Hepatocyte (in vitro differentiated cells): ENCODE measurements at regions not wholly inside any gene's neighbourhood (a gene's known extent, or its start where the extent isn't known, plus 50 kb on each side); places are given as distances from the start of the nearest gene placed in this dataset.
A peak's percentile ranks its signal among the peaks of the same experiment; 100 is the strongest.

Experiments
- DNase-seq: peaks from one replicate; pipeline ENCODE4 v3.0.0-alpha.2; 2016; ENCODE audit warnings: low spot score
- H2AFZ ChIP-seq: fragments of 200-600 bp; sonication (generic); 2 replicates; pipeline ENCODE4 v1.6.0; 2016; ENCODE audit warnings: antibody characterized with exemption, mild to moderate bottlenecking
- H3K27ac ChIP-seq: fragments of 200-600 bp; sonication (generic); 2 replicates; pipeline ENCODE4 v1.5.1; 2016; ENCODE audit warnings: mild to moderate bottlenecking
- H3K27me3 ChIP-seq: fragments of 200-600 bp; sonication (generic); 2 replicates; pipeline ENCODE4 v1.6.1; 2016
- H3K36me3 ChIP-seq: fragments of 200-600 bp; sonication (generic); replicated peaks from 2 replicates; pipeline ENCODE4 v1.5.1; 2016; ENCODE audit warnings: low read depth; ENCODE audit not compliant: insufficient read depth
- H3K4me1 ChIP-seq: fragments of 200-600 bp; sonication (generic); 2 replicates; pipeline ENCODE4 v1.5.1; 2016; ENCODE audit warnings: mild to moderate bottlenecking, moderate library complexity; ENCODE audit not compliant: insufficient read depth
- H3K4me2 ChIP-seq: fragments of 200-600 bp; sonication (generic); 2 replicates; pipeline ENCODE4 v1.6.0; 2016
- H3K4me3 ChIP-seq: fragments of 200-600 bp; sonication (generic); 2 replicates; pipeline ENCODE4 v1.5.1; 2016; ENCODE audit warnings: mild to moderate bottlenecking
- H3K79me2 ChIP-seq: fragments of 200-600 bp; sonication (generic); 2 replicates; pipeline ENCODE4 v1.6.0; 2017; ENCODE audit warnings: mild to moderate bottlenecking
- H3K9me2 ChIP-seq: fragments of 200-600 bp; sonication (generic); replicated peaks from 2 replicates; pipeline ENCODE4 v1.6.0; 2017; ENCODE audit warnings: mild to moderate bottlenecking; ENCODE audit not compliant: insufficient read depth
- H3K9me3 ChIP-seq: fragments of 200-600 bp; sonication (generic); 2 replicates; pipeline ENCODE4 v1.5.1; 2016; ENCODE audit warnings: low read depth, mild to moderate bottlenecking
- H4K20me1 ChIP-seq: fragments of 200-600 bp; sonication (generic); 2 replicates; pipeline ENCODE4 v1.6.0; 2016; ENCODE audit warnings: mild to moderate bottlenecking; ENCODE audit not compliant: insufficient read depth, poor library complexity, severe bottlenecking
- CTCF ChIP-seq: fragments of 200-600 bp; sonication (generic); IDR thresholded peaks from 2 replicates; pipeline ENCODE4 v1.5.1; 2016; ENCODE audit warnings: antibody characterized with exemption, mild to moderate bottlenecking; ENCODE audit not compliant: poor library complexity
- EZH2 ChIP-seq: fragments of 200-600 bp; sonication (generic); IDR thresholded peaks from 2 replicates; pipeline ENCODE4 v1.6.1; 2016; ENCODE audit warnings: antibody characterized with exemption, mild to moderate bottlenecking, borderline replicate concordance
- EZH2phosphoT487 ChIP-seq: fragments of 200-600 bp; sonication (generic); IDR thresholded peaks from one replicate; pipeline ENCODE4 v1.6.1; 2018; ENCODE audit warnings: antibody characterized with exemption, mild to moderate bottlenecking, low read depth, moderate library complexity; ENCODE audit not compliant: unreplicated experiment, severe bottlenecking
- WGBS: methylation state at CpG from one replicate; pipeline ENCODE4 v1.1.6; 2016; ENCODE audit warnings: low lambda C conversion rate; ENCODE audit errors: missing lambda C conversion rate; 5-methylcytosine and 5-hydroxymethylcytosine counted together

GRCh38 chr4:183783991-183784553 is 121.0 kb upstream of the STOX2 start:
- H3K4me1 ChIP-seq = peaks cover 3% of the 10 kb centered on the region
- no peak overlapping the region for H3K4me2 ChIP-seq
- no peaks in the 10 kb centered on the region for H3K9me3 ChIP-seq
- no peaks in the 10 kb centered on the region for H3K9me2 ChIP-seq
- H2AFZ ChIP-seq = no peak overlapping the region
- no peaks in the 10 kb centered on the region for H3K27me3 ChIP-seq
- 58% methylated on average over 6 of the region's 6 CpGs for WGBS
- no peaks in the 10 kb centered on the region for H4K20me1 ChIP-seq
- TF ChIP-seq EZH2phosphoT487 (no peak), EZH2 (no peak), CTCF (no peak)
- H3K4me3 ChIP-seq = no peak overlapping the region
- H3K27ac ChIP-seq = peak overlapping the region; percentile 39
- DNase-seq = peak; percentile 65
- no peaks in the 10 kb centered on the region for H3K79me2 ChIP-seq
- H3K36me3 ChIP-seq = no peaks in the 10 kb centered on the region

- H3K4me1 ChIP-seq = peaks cover 3% of the 10 kb centered on the region
- no peaks in the 10 kb centered on the region for H3K79me2 ChIP-seq
- no peaks in the 10 kb centered on the region for H3K36me3 ChIP-seq
- no peak for DNase-seq
- H3K4me2 ChIP-seq = no peak overlapping the region
- WGBS = 80% methylated on average over 3 of the region's 3 CpGs
- TF ChIP-seq EZH2 (no peak), CTCF (no peak), EZH2phosphoT487 (no peak)
- H2AFZ ChIP-seq = no peak overlapping the region
- no peaks in the 10 kb centered on the region for H3K9me3 ChIP-seq
- H3K27me3 ChIP-seq = no peaks in the 10 kb centered on the region
- no peaks in the 10 kb centered on the region for H3K9me2 ChIP-seq
- H4K20me1 ChIP-seq = no peaks in the 10 kb centered on the region
- H3K27ac ChIP-seq = no peak overlapping the region
- no peak overlapping the region for H3K4me3 ChIP-seq
Measured at GRCh38 chr4:183788308-183788905, 116.7 kb upstream of the STOX2 start.

- Histone ChIP-seq H3K4me2 (no peak overlapping the region), H2AFZ (no peak overlapping the region), H3K27me3 (no peaks in the 10 kb centered on the region), H3K4me1 (no peaks in the 10 kb centered on the region), H3K9me3 (no peaks in the 10 kb centered on the region), H3K27ac (no peak overlapping the region), H3K36me3 (no peaks in the 10 kb centered on the region), H3K9me2 (no peaks in the 10 kb centered on the region), H3K79me2 (no peaks in the 10 kb centered on the region), H3K4me3 (no peak overlapping the region), H4K20me1 (no peaks in the 10 kb centered on the region)
- no peak for TF ChIP-seq EZH2phosphoT487
- no peak for TF ChIP-seq EZH2
- no peak for TF ChIP-seq CTCF
- no peak for DNase-seq
- WGBS = 89% methylated on average over 3 of the region's 3 CpGs
Measured at GRCh38 chr4:183789657-183790056, 115.5 kb upstream of the STOX2 start.
